HAP-1 (cell line): ENCODE measurements at regions not wholly inside any gene's neighbourhood (a gene's known extent, or its start where the extent isn't known, plus 50 kb on each side); places are given as distances from the start of the nearest gene placed in this dataset.

Experiments
- DNase-seq, 2 experiments: peaks; one replicate each; pipeline ENCODE4 v3.0.0-alpha.2; 2016 to 2020; ENCODE audit warnings: low spot score in 2 of 2
- H3K27me3 ChIP-seq: fragments of 250-450 bp; sonication (Bioruptor Pico); 2 replicates; pipeline ENCODE4 v1.5.1; 2020; ENCODE audit warnings: low read depth, mild to moderate bottlenecking, moderate library complexity
- H3K36me3 ChIP-seq: fragments of 250-450 bp; sonication (Bioruptor Pico); replicated peaks from 2 replicates; pipeline ENCODE4 v1.5.1; 2020; ENCODE audit warnings: mild to moderate bottlenecking
- H3K4me1 ChIP-seq: fragments of 250-450 bp; sonication (Bioruptor Pico); 2 replicates; pipeline ENCODE4 v1.5.1; 2020; ENCODE audit warnings: mild to moderate bottlenecking
- H3K4me3 ChIP-seq: fragments of 250-450 bp; sonication (Bioruptor Pico); 2 replicates; pipeline ENCODE4 v1.5.1; 2020; ENCODE audit warnings: mild to moderate bottlenecking, moderate library complexity
- H3K9me3 ChIP-seq: fragments of 250-450 bp; sonication (Bioruptor Pico); 2 replicates; pipeline ENCODE4 v1.5.1; 2020; ENCODE audit warnings: mild to moderate bottlenecking, moderate library complexity
- in situ Hi-C: fragments of 300-500 bp; cut with MboI; formaldehyde crosslinking; loops from 3 replicates; pipeline ENCODE4 v1.14.3; 2020; ENCODE audit warnings: low sequenced_read_pairs, inconsistent platforms, mixed read lengths

- in situ Hi-C loops = no loop called here
- peaks cover 2% of the 10 kb centered on the region; the same call in 1 of the 2 replicates for H3K27me3 ChIP-seq
- no peaks in the 10 kb centered on the region for H3K9me3 ChIP-seq
- no peaks in the 10 kb centered on the region for H3K4me1 ChIP-seq
- DNase-seq = no peak
- H3K36me3 ChIP-seq = no peaks in the 10 kb centered on the region
- no peak overlapping the region for H3K4me3 ChIP-seq
These were observed 102.6 kb downstream of the TMPRSS5 start for GRCh38 chr11:113603277-113604059.

GRCh38 chr11:113602483-113602882 is 103.6 kb downstream of the TMPRSS5 start:
- no peaks in the 10 kb centered on the region for H3K9me3 ChIP-seq
- no peak overlapping the region for H3K4me3 ChIP-seq
- no peaks in the 10 kb centered on the region for H3K36me3 ChIP-seq
- in situ Hi-C loops = no loop called here
- no peak for DNase-seq
- H3K27me3 ChIP-seq = peaks cover 2% of the 10 kb centered on the region; the same call in 1 of the 2 replicates
- no peaks in the 10 kb centered on the region for H3K4me1 ChIP-seq

GRCh38 chr11:113596658-113597057 is 109.5 kb downstream of the TMPRSS5 start:
- Histone ChIP-seq H3K36me3 (no peaks in the 10 kb centered on the region), H3K9me3 (no peaks in the 10 kb centered on the region), H3K27me3 (peaks cover 11% of the 10 kb centered on the region; the same call in 1 of the 2 replicates), H3K4me1 (no peaks in the 10 kb centered on the region), H3K4me3 (no peak overlapping the region)
- DNase-seq = no peak
- in situ Hi-C loops = no loop called here

- in situ Hi-C loops = no loop called here
- H3K27me3 ChIP-seq = peaks cover 11% of the 10 kb centered on the region; the same call in 1 of the 2 replicates
- H3K9me3 ChIP-seq = no peaks in the 10 kb centered on the region
- H3K36me3 ChIP-seq = no peaks in the 10 kb centered on the region
- no peaks in the 10 kb centered on the region for H3K4me1 ChIP-seq
- H3K4me3 ChIP-seq = no peak overlapping the region
- no peak for DNase-seq
These were observed 110.1 kb downstream of the TMPRSS5 start for GRCh38 chr11:113595810-113596594.

GRCh38 chr11:113593698-113594308 is 112.3 kb downstream of the TMPRSS5 start:
- Histone ChIP-seq H3K9me3 (no peaks in the 10 kb centered on the region), H3K36me3 (no peaks in the 10 kb centered on the region), H3K4me3 (no peak overlapping the region), H3K27me3 (peaks cover 11% of the 10 kb centered on the region; the same call in 1 of the 2 replicates), H3K4me1 (no peaks in the 10 kb centered on the region)
- in situ Hi-C loops = no loop called here
- DNase-seq = no peak

- Histone ChIP-seq H3K9me3 (no peaks in the 10 kb centered on the region), H3K4me1 (no peaks in the 10 kb centered on the region), H3K36me3 (no peaks in the 10 kb centered on the region), H3K27me3 (peaks cover 9% of the 10 kb centered on the region; the same call in 1 of the 2 replicates), H3K4me3 (no peak overlapping the region)
- no peak for DNase-seq
- in situ Hi-C loops = no loop called here
These were observed 115.0 kb downstream of the TMPRSS5 start for GRCh38 chr11:113591117-113591516.

GRCh38 chr11:113587308-113587739 is 112.1 kb upstream of the DRD2 start:
- in situ Hi-C loops = no loop called here
- Histone ChIP-seq H3K4me3 (no peak overlapping the region), H3K27me3 (no peaks in the 10 kb centered on the region), H3K36me3 (no peaks in the 10 kb centered on the region), H3K9me3 (no peaks in the 10 kb centered on the region), H3K4me1 (no peaks in the 10 kb centered on the region)
- DNase-seq = no peak

GRCh38 chr11:113584371-113584770 is 109.2 kb upstream of the DRD2 start:
- in situ Hi-C loops = no loop called here
- Histone ChIP-seq H3K9me3 (no peaks in the 10 kb centered on the region), H3K4me1 (peaks cover 3% of the 10 kb centered on the region; the same call in 1 of the 2 replicates), H3K27me3 (no peaks in the 10 kb centered on the region), H3K4me3 (no peak overlapping the region), H3K36me3 (no peaks in the 10 kb centered on the region)
- no peak for DNase-seq

- DNase-seq = peak; percentile 18 to 28
- H3K9me3 ChIP-seq = no peaks in the 10 kb centered on the region
- in situ Hi-C loops = no loop called here
- H3K27me3 ChIP-seq = no peaks in the 10 kb centered on the region
- peaks cover 3% of the 10 kb centered on the region; the same call in 1 of the 2 replicates for H3K4me1 ChIP-seq
- H3K36me3 ChIP-seq = no peaks in the 10 kb centered on the region
- H3K4me3 ChIP-seq = no peak overlapping the region
These were observed 106.5 kb upstream of the DRD2 start for GRCh38 chr11:113581713-113582112.

- Histone ChIP-seq H3K36me3 (no peaks in the 10 kb centered on the region), H3K4me1 (peaks cover 3% of the 10 kb centered on the region; the same call in 1 of the 2 replicates), H3K27me3 (no peaks in the 10 kb centered on the region), H3K9me3 (no peaks in the 10 kb centered on the region), H3K4me3 (no peak overlapping the region)
- in situ Hi-C loops = no loop called here
- no peak for DNase-seq
These were observed 104.2 kb upstream of the DRD2 start for GRCh38 chr11:113579292-113579940.

- DNase-seq = no peak
- no peaks in the 10 kb centered on the region for H3K9me3 ChIP-seq
- H3K27me3 ChIP-seq = no peaks in the 10 kb centered on the region
- H3K4me3 ChIP-seq = no peak overlapping the region
- H3K4me1 ChIP-seq = peaks cover 3% of the 10 kb centered on the region; the same call in 1 of the 2 replicates
- H3K36me3 ChIP-seq = no peaks in the 10 kb centered on the region
- in situ Hi-C loops = no loop called here
These were observed 103.6 kb upstream of the DRD2 start for GRCh38 chr11:113578715-113579250.

- H3K4me3 ChIP-seq = no peak overlapping the region
- H3K27me3 ChIP-seq = no peaks in the 10 kb centered on the region
- H3K9me3 ChIP-seq = no peaks in the 10 kb centered on the region
- H3K36me3 ChIP-seq = no peaks in the 10 kb centered on the region
- DNase-seq = no peak
- in situ Hi-C loops = no loop called here
- peaks cover 3% of the 10 kb centered on the region; the same call in 1 of the 2 replicates for H3K4me1 ChIP-seq
These were observed 102.8 kb upstream of the DRD2 start for GRCh38 chr11:113578033-113578380.

GRCh38 chr11:113577356-113578032 is 102.3 kb upstream of the DRD2 start:
- no peaks in the 10 kb centered on the region for H3K27me3 ChIP-seq
- no peaks in the 10 kb centered on the region for H3K9me3 ChIP-seq
- H3K4me1 ChIP-seq = peaks cover 3% of the 10 kb centered on the region; the same call in 1 of the 2 replicates
- H3K4me3 ChIP-seq = no peak overlapping the region
- in situ Hi-C loops = no loop called here
- DNase-seq = no peak
- H3K36me3 ChIP-seq = no peaks in the 10 kb centered on the region
